CD4-positive, CD25-positive, alpha-beta regulatory T cell (primary cell): ENCODE measurements at regions not wholly inside any gene's neighbourhood (a gene's known extent, or its start where the extent isn't known, plus 50 kb on each side); places are given as distances from the start of the nearest gene placed in this dataset.
"Not testable (repeated sequence)": the region's sequence is repeated elsewhere in the genome, so short reads cannot be mapped to it uniquely, and the experiment has no call there.

Experiments used
- ATAC-seq, 2 donors: fragments of 150-1000 bp; cut with Tn5 transposase; one replicate each; pipeline ENCODE4 v1.10.0; 2021; ENCODE audit warnings: low read depth in 2 of 2, moderate number of reproducible peaks in 2 of 2, moderate library complexity in 1 of 2
- DNase-seq, 3 donors: peaks; one replicate each; pipeline versions ENCODE4 v3.0.0 to v3.0.0-alpha.2; 2012 to 2022; ENCODE audit warnings: mixed read lengths in 1 of 3
- H3K27ac ChIP-seq: one replicate; pipeline ENCODE4 v1.7.0; 2013; ENCODE audit warnings: mild to moderate bottlenecking, low read length; ENCODE audit not compliant: insufficient read depth, poor library complexity, severe bottlenecking
- H3K27me3 ChIP-seq: one replicate; pipeline ENCODE4 v1.7.0; 2013; ENCODE audit warnings: low read length; ENCODE audit not compliant: control insufficient read depth, insufficient read depth
- H3K36me3 ChIP-seq: one replicate; pipeline ENCODE4 v1.7.0; 2013; ENCODE audit warnings: mild to moderate bottlenecking, low read length, moderate library complexity; ENCODE audit not compliant: control insufficient read depth, insufficient read depth
- H3K4me1 ChIP-seq: 2 replicates; pipeline ENCODE4 v1.7.0; 2013; ENCODE audit warnings: mild to moderate bottlenecking, low read length; ENCODE audit not compliant: insufficient read depth, control insufficient read depth, poor library complexity, severe bottlenecking
- H3K4me3 ChIP-seq: one replicate; pipeline ENCODE4 v1.7.0; 2013; ENCODE audit warnings: low read depth, mild to moderate bottlenecking, low read length, moderate library complexity
- H3K9me3 ChIP-seq, 2 experiments: 1 replicate in 1 of 2; 2 replicates in 1 of 2; pipeline ENCODE4 v1.7.0; 2013; ENCODE audit warnings: low read length in 2 of 2, mild to moderate bottlenecking in 1 of 2, moderate library complexity in 1 of 2; ENCODE audit not compliant: control insufficient read depth in 2 of 2
- H3K27ac Mint-ChIP-seq, 3 donors: one replicate each; pipeline ENCODE4 v1.8.0; 2020 to 2022; ENCODE audit warnings: mild to moderate bottlenecking in 3 of 3, mixed read lengths in 3 of 3, moderate library complexity in 2 of 3
- H3K27me3 Mint-ChIP-seq: one replicate; pipeline ENCODE4 v1.8.0; 2022; ENCODE audit warnings: mild to moderate bottlenecking, mixed read lengths
- H3K36me3 Mint-ChIP-seq: one replicate; pipeline ENCODE4 v1.8.0; 2020; ENCODE audit warnings: mixed read lengths
- H3K4me1 Mint-ChIP-seq, 4 donors: one replicate each; pipeline ENCODE4 v1.8.0; 2020 to 2022; ENCODE audit warnings: mixed read lengths in 4 of 4, mild to moderate bottlenecking in 1 of 4
- H3K4me3 Mint-ChIP-seq, 4 donors: one replicate each; pipeline ENCODE4 v1.8.0; 2020 to 2022; ENCODE audit warnings: mild to moderate bottlenecking in 4 of 4, mixed read lengths in 4 of 4, moderate library complexity in 3 of 4
- H3K9me3 Mint-ChIP-seq, 7 donors: one replicate each; pipeline ENCODE4 v1.8.0; 2020 to 2022; ENCODE audit warnings: mixed read lengths in 7 of 7, mild to moderate bottlenecking in 3 of 7, moderate library complexity in 2 of 7

- no peaks in the 10 kb centered on the region for H3K9me3 Mint-ChIP-seq
- no peaks in the 10 kb centered on the region for H3K4me1 Mint-ChIP-seq
- DNase-seq (no peak), ATAC-seq (no peak)
- H3K27ac Mint-ChIP-seq = no peak overlapping the region
- Histone ChIP-seq H3K36me3 (no peaks in the 10 kb centered on the region), H3K4me3 (no peak overlapping the region), H3K4me1 (no peaks in the 10 kb centered on the region), H3K27me3 (peaks cover 7% of the 10 kb centered on the region), H3K27ac (no peak overlapping the region), H3K9me3 (no peaks in the 10 kb centered on the region)
- H3K27me3 Mint-ChIP-seq = peaks cover 30% of the 10 kb centered on the region
- H3K36me3 Mint-ChIP-seq = no peaks in the 10 kb centered on the region
- H3K4me3 Mint-ChIP-seq = no peak overlapping the region
Measured at GRCh38 chr1:157356601-157357000, 195.7 kb downstream of the FCRL5 start.

GRCh38 chr1:157353546-157353945 lies 198.8 kb downstream of the FCRL5 start:
- Mint-ChIP-seq H3K4me3 (no peak overlapping the region), H3K36me3 (no peaks in the 10 kb centered on the region), H3K4me1 (no peaks in the 10 kb centered on the region), H3K9me3 (peaks cover 0 to 2% (median 0%) of the 10 kb centered on the region in 7 donors), H3K27me3 (peaks cover 47% of the 10 kb centered on the region), H3K27ac (no peak overlapping the region)
- Histone ChIP-seq H3K4me1 (no peaks in the 10 kb centered on the region), H3K9me3 (no peaks in the 10 kb centered on the region), H3K27me3 (peaks cover 9% of the 10 kb centered on the region), H3K4me3 (no peak overlapping the region), H3K27ac (no peak overlapping the region), H3K36me3 (no peaks in the 10 kb centered on the region)
- DNase-seq (no peak), ATAC-seq (no peak)

GRCh38 chr1:157352817-157353408 lies 199.4 kb downstream of the FCRL5 start:
- Mint-ChIP-seq H3K36me3 (no peaks in the 10 kb centered on the region), H3K27me3 (peaks cover 45% of the 10 kb centered on the region), H3K9me3 (peaks cover 0 to 2% (median 0%) of the 10 kb centered on the region in 7 donors), H3K4me1 (no peaks in the 10 kb centered on the region), H3K27ac (no peak overlapping the region), H3K4me3 (no peak overlapping the region)
- no peak for DNase-seq
- no peaks in the 10 kb centered on the region for H3K4me1 ChIP-seq
- H3K36me3 ChIP-seq = no peaks in the 10 kb centered on the region
- peaks cover 9% of the 10 kb centered on the region for H3K27me3 ChIP-seq
- ATAC-seq = no peak
- H3K27ac ChIP-seq = no peak overlapping the region
- H3K4me3 ChIP-seq = no peak overlapping the region
- H3K9me3 ChIP-seq = no peaks in the 10 kb centered on the region

- no peak overlapping the region for H3K4me3 ChIP-seq
- H3K4me1 ChIP-seq = no peaks in the 10 kb centered on the region
- Mint-ChIP-seq H3K27me3 (peaks cover 41% of the 10 kb centered on the region), H3K36me3 (no peaks in the 10 kb centered on the region), H3K9me3 (peaks cover 0 to 2% (median 0%) of the 10 kb centered on the region in 7 donors), H3K27ac (no peak overlapping the region), H3K4me1 (no peaks in the 10 kb centered on the region), H3K4me3 (no peak overlapping the region)
- no peaks in the 10 kb centered on the region for H3K9me3 ChIP-seq
- no peak overlapping the region for H3K27ac ChIP-seq
- DNase-seq (no peak), ATAC-seq (no peak)
- H3K27me3 ChIP-seq = peaks cover 9% of the 10 kb centered on the region
- H3K36me3 ChIP-seq = no peaks in the 10 kb centered on the region
Measured at GRCh38 chr1:157352216-157352615, 200.1 kb downstream of the FCRL5 start.

GRCh38 chr1:157351800-157352199 lies 200.5 kb downstream of the FCRL5 start:
- not testable (repeated sequence) for H3K4me1 ChIP-seq, H3K36me3 ChIP-seq, H3K4me3 ChIP-seq, ATAC-seq, H3K27ac ChIP-seq, H3K9me3 Mint-ChIP-seq, H3K4me1 Mint-ChIP-seq, H3K4me3 Mint-ChIP-seq, H3K36me3 Mint-ChIP-seq, H3K27ac Mint-ChIP-seq, DNase-seq, H3K9me3 ChIP-seq, H3K27me3 ChIP-seq
- peaks cover 46% of the 10 kb centered on the region for H3K27me3 Mint-ChIP-seq

- no peaks in the 10 kb centered on the region for H3K36me3 Mint-ChIP-seq
- no peak for ATAC-seq
Measured at GRCh38 chr1:157348538-157349480, 203.5 kb downstream of the FCRL5 start.

GRCh38 chr1:157347506-157347905 lies 204.8 kb downstream of the FCRL5 start:
- no peak overlapping the region for H3K4me3 Mint-ChIP-seq
- no peaks in the 10 kb centered on the region for H3K36me3 Mint-ChIP-seq
- no peaks in the 10 kb centered on the region for H3K4me1 Mint-ChIP-seq
- peaks cover 0 to 8% (median 2%) of the 10 kb centered on the region in 7 donors for H3K9me3 Mint-ChIP-seq
- H3K4me3 ChIP-seq = no peak overlapping the region
- H3K27me3 ChIP-seq = peaks cover 5% of the 10 kb centered on the region
- H3K4me1 ChIP-seq = no peaks in the 10 kb centered on the region
- H3K9me3 ChIP-seq = no peaks in the 10 kb centered on the region
- H3K27ac Mint-ChIP-seq = no peak overlapping the region
- H3K36me3 ChIP-seq = no peaks in the 10 kb centered on the region
- peak in 1 of 3 donors; percentile 2 for DNase-seq
- no peak for ATAC-seq
- H3K27me3 Mint-ChIP-seq = peaks cover 42% of the 10 kb centered on the region
- H3K27ac ChIP-seq = no peak overlapping the region

More at GRCh38 chr1:157348538-157349480, 203.5 kb downstream of the FCRL5 start:
- peaks cover 42% of the 10 kb centered on the region for H3K27me3 Mint-ChIP-seq
- no peaks in the 10 kb centered on the region for H3K4me1 ChIP-seq
- H3K4me3 ChIP-seq = no peak overlapping the region
- peaks cover 0 to 8% (median 2%) of the 10 kb centered on the region in 7 donors for H3K9me3 Mint-ChIP-seq
- peaks cover 9% of the 10 kb centered on the region for H3K27me3 ChIP-seq
- H3K4me3 Mint-ChIP-seq = no peak overlapping the region
- no peaks in the 10 kb centered on the region for H3K4me1 Mint-ChIP-seq
- H3K27ac Mint-ChIP-seq = peak overlapping the region in 1 of 3 donors; percentile 42
- DNase-seq = no peak
- no peak overlapping the region for H3K27ac ChIP-seq
- no peaks in the 10 kb centered on the region for H3K9me3 ChIP-seq
- no peaks in the 10 kb centered on the region for H3K36me3 ChIP-seq
